HCT116 (cell line): ENCODE measurements at regions not wholly inside any gene's neighbourhood (a gene's known extent, or its start where the extent isn't known, plus 50 kb on each side); places are given as distances from the start of the nearest gene placed in this dataset.

Source experiments
- ATAC-seq: fragments of 200-7000 bp; cut with Tn5 transposase; 2 replicates; pipeline ENCODE4 v1.9.1; 2020; ENCODE audit warnings: mild to moderate bottlenecking, moderate library complexity
- BruUV-seq: library from RNA; stranded (reverse); fragments of 400-500 nt; replicated peaks from 2 replicates; lab custom pipeline; 2021; lab: Mats Ljungman, UMichigan
- CTCF ChIA-PET: fragments of 300-600 bp; sonication (Branson Sonifier 250); formaldehyde crosslinking; loops from one replicate; lab custom pipeline; 2021; ENCODE audit warnings: antibody characterized with exemption; lab: Charles Lee
- POLR2A ChIA-PET: fragments of 300-600, 350-600 bp; sonication (Branson Sonifier 250); formaldehyde crosslinking; loops from one replicate; lab custom pipeline; 2021; ENCODE audit warnings: antibody characterized with exemption; lab: Charles Lee
- RAD21 ChIA-PET, 2 experiments: fragments of 300-600 bp; sonication (Branson Sonifier 250); formaldehyde crosslinking; loops; one replicate each; lab custom pipeline; 2023; ENCODE audit warnings: low total read pairs in 2 of 2; ENCODE audit not compliant: uncharacterized antibody in 2 of 2, unreplicated experiment in 2 of 2, low non-redundant PET in 1 of 2; lab: Charles Lee
- DNase-seq: peaks from one replicate; pipeline ENCODE4 v3.0.0-alpha.2; 2010; ENCODE audit warnings: low read depth, low spot score
- H2AFZ ChIP-seq: fragments of 200-600 bp; shearing (Covaris generic), sonication (generic); 2 replicates; pipeline ENCODE4 v1.6.1; 2017; ENCODE audit warnings: low read depth, mixed run types, mixed read lengths, antibody characterized with exemption, low read length; ENCODE audit not compliant: poor library complexity, severe bottlenecking
- H3K27ac ChIP-seq: 2 replicates; pipeline ENCODE4 v1.5.1; 2012; ENCODE audit warnings: low read depth, low read length
- H3K27me3 ChIP-seq: fragments of 200-600 bp; sonication (generic); 2 replicates; pipeline ENCODE4 v1.6.1; 2016; ENCODE audit warnings: mixed run types, low read length, mixed read lengths; ENCODE audit not compliant: insufficient read depth
- H3K36me3 ChIP-seq, 2 experiments: fragments of 200-500 bp in 1 of 2; fragments of 200-600 bp in 1 of 2; sonication (Bioruptor generic) in 1 of 2; sonication (generic) in 1 of 2; 2 replicates each; pipeline versions ENCODE4 v1.5.1 to v1.6.1; 2014 to 2016; ENCODE audit warnings: low read length in 2 of 2, inconsistent platforms in 1 of 2, mixed read lengths in 1 of 2, mixed run types in 1 of 2; ENCODE audit not compliant: insufficient read depth in 2 of 2, control insufficient read depth in 1 of 2
- H3K4me1 ChIP-seq, 2 experiments: fragments of 200-600 bp in 1 of 2; sonication (generic) in 1 of 2; 2 replicates each; pipeline versions ENCODE4 v1.5.1 to v1.6.1; 2012 to 2017; ENCODE audit warnings: low read length in 2 of 2, inconsistent platforms in 1 of 2, mild to moderate bottlenecking in 1 of 2, mixed read lengths in 1 of 2, mixed run types in 1 of 2, moderate library complexity in 1 of 2; ENCODE audit not compliant: insufficient read depth in 2 of 2, control insufficient read depth in 1 of 2
- H3K4me2 ChIP-seq: fragments of 200-600 bp; sonication (generic); 2 replicates; pipeline ENCODE4 v1.6.1; 2017; ENCODE audit warnings: mixed run types, low read length, mixed read lengths
- H3K4me3 ChIP-seq, 2 experiments: fragments of 200-600 bp in 1 of 2; sonication (generic) in 1 of 2; replicated peaks in 1 of 2; 2 replicates each; pipeline ENCODE4 v1.5.1; 2011 to 2016; ENCODE audit warnings: low read length in 2 of 2, control low read depth in 1 of 2, low read depth in 1 of 2, mild to moderate bottlenecking in 1 of 2, mixed read lengths in 1 of 2, mixed run types in 1 of 2
- H3K79me2 ChIP-seq: fragments of 200-600 bp; sonication (generic); 2 replicates; pipeline ENCODE4 v1.6.1; 2017; ENCODE audit warnings: mild to moderate bottlenecking, mixed run types, low read length, moderate library complexity, mixed read lengths; ENCODE audit not compliant: insufficient read depth
- H3K9ac ChIP-seq: fragments of 200-600 bp; sonication (generic); 2 replicates; pipeline ENCODE4 v1.6.1; 2016; ENCODE audit warnings: low read length, mixed read lengths
- H3K9me2 ChIP-seq: fragments of 200-600 bp; sonication (generic), shearing (Covaris generic); 2 replicates; pipeline ENCODE4 v1.6.1; 2017; ENCODE audit warnings: mixed run types, mild to moderate bottlenecking, moderate library complexity; ENCODE audit not compliant: insufficient read depth
- H3K9me3 ChIP-seq, 2 experiments: fragments of 200-500 bp in 1 of 2; fragments of 200-600 bp in 1 of 2; sonication (Bioruptor generic) in 1 of 2; sonication (generic) in 1 of 2; 2 replicates each; pipeline ENCODE4 v1.6.1; 2014 to 2017; ENCODE audit warnings: low read length in 2 of 2, mixed read lengths in 2 of 2, inconsistent platforms in 1 of 2, low read depth in 1 of 2, mild to moderate bottlenecking in 1 of 2, mixed run types in 1 of 2, moderate library complexity in 1 of 2; ENCODE audit not compliant: control insufficient read depth in 1 of 2, insufficient read depth in 1 of 2
- H4K20me1 ChIP-seq: fragments of 200-600 bp; sonication (generic), shearing (Covaris generic); 2 replicates; pipeline ENCODE4 v1.6.1; 2017; ENCODE audit warnings: mixed run types, mild to moderate bottlenecking, moderate library complexity; ENCODE audit not compliant: insufficient read depth
- CBX3 ChIP-seq: IDR thresholded peaks from 2 replicates; pipeline ENCODE4 v1.6.1; 2012; ENCODE audit warnings: low read depth
- ELF1 ChIP-seq: IDR thresholded peaks from 2 replicates; pipeline ENCODE4 v1.6.1; 2012; ENCODE audit warnings: low read depth, borderline replicate concordance
- EZH2 ChIP-seq: fragments of 200-600 bp; sonication (generic); IDR thresholded peaks from 2 replicates; pipeline ENCODE4 v1.6.1; 2017; ENCODE audit warnings: antibody characterized with exemption, mixed run types
- FOSL1 ChIP-seq: IDR thresholded peaks from 2 replicates; pipeline ENCODE4 v1.6.1; 2012; ENCODE audit warnings: low read depth
- JUND ChIP-seq: IDR thresholded peaks from 2 replicates; pipeline ENCODE4 v1.6.1; 2012
- POLR2A ChIP-seq: IDR thresholded peaks from 2 replicates; pipeline ENCODE4 v1.7.0; 2011; ENCODE audit warnings: borderline replicate concordance; ENCODE audit not compliant: insufficient read depth, insufficient read length; ENCODE audit errors: extremely low read depth
- POLR2AphosphoS5 ChIP-seq: IDR thresholded peaks from 2 replicates; pipeline ENCODE4 v1.6.1; 2011; ENCODE audit warnings: mild to moderate bottlenecking, low read depth, low read length, moderate library complexity
- RAD21 ChIP-seq: IDR thresholded peaks from 2 replicates; pipeline ENCODE4 v1.6.1; 2012; ENCODE audit warnings: low read depth, mild to moderate bottlenecking
- REST ChIP-seq: IDR thresholded peaks from 2 replicates; pipeline ENCODE4 v1.6.1; 2012; ENCODE audit warnings: low read depth
- SIN3A ChIP-seq: IDR thresholded peaks from 2 replicates; pipeline ENCODE4 v1.6.1; 2012; ENCODE audit warnings: low read depth
- SP1 ChIP-seq: IDR thresholded peaks from 2 replicates; pipeline ENCODE4 v1.6.1; 2012; ENCODE audit warnings: low read depth
- SRF ChIP-seq: IDR thresholded peaks from 2 replicates; pipeline ENCODE4 v1.6.1; 2012; ENCODE audit warnings: low read depth
- ZNF274 ChIP-seq: fragments of 200-500 bp; sonication (Bioruptor generic); IDR thresholded peaks from 2 replicates; pipeline ENCODE4 v1.6.1; 2014; ENCODE audit warnings: mild to moderate bottlenecking, low read depth, low read length, inconsistent platforms
- intact Hi-C: fragments of 100-400 bp; cut with micrococcal nuclease; formaldehyde crosslinking; loops from 2 replicates; pipeline ENCODE4 v1.10.0; 2022
- TF ChIP-seq, protein P1 (sequence below): IDR thresholded peaks from 2 replicates; pipeline ENCODE4 v1.6.1; 2012

DNA sequence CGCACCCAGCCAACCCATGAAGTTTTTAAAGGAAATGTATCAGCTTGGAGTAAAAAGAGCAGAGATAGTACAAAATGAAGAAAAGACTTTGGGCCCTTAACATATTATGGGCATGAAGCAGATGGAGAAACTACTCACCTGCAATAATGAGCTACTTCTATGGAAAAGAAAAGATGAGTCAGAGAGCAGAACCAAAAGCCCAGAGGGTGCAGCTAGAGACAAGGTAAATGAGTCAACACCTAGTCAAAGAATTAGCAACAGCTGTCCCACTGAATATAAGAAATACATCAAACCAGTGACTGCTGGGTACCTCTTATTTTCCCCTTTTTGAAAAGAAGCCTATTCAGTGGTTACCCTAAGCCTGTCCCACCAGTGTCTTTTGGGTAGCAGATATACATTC, 61.8 kb downstream of the RPL27A start (continued):
- TF ChIP-seq ZNF274 = no peak
- TF ChIP-seq ELF1 = no peak
- TF ChIP-seq POLR2A = no peak
- TF ChIP-seq FOSL1 = peak; percentile 92
- TF ChIP-seq CBX3 = peak; percentile 77
- TF ChIP-seq JUND = peak; percentile 89
- TF ChIP-seq, protein P1, sequence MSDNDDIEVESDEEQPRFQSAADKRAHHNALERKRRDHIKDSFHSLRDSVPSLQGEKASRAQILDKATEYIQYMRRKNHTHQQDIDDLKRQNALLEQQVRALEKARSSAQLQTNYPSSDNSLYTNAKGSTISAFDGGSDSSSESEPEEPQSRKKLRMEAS = peak; percentile 19; the same call in 1 of the 2 replicates
- TF ChIP-seq REST = no peak
- peak; percentile 72 for TF ChIP-seq SP1
- TF ChIP-seq SIN3A = no peak

DNA sequence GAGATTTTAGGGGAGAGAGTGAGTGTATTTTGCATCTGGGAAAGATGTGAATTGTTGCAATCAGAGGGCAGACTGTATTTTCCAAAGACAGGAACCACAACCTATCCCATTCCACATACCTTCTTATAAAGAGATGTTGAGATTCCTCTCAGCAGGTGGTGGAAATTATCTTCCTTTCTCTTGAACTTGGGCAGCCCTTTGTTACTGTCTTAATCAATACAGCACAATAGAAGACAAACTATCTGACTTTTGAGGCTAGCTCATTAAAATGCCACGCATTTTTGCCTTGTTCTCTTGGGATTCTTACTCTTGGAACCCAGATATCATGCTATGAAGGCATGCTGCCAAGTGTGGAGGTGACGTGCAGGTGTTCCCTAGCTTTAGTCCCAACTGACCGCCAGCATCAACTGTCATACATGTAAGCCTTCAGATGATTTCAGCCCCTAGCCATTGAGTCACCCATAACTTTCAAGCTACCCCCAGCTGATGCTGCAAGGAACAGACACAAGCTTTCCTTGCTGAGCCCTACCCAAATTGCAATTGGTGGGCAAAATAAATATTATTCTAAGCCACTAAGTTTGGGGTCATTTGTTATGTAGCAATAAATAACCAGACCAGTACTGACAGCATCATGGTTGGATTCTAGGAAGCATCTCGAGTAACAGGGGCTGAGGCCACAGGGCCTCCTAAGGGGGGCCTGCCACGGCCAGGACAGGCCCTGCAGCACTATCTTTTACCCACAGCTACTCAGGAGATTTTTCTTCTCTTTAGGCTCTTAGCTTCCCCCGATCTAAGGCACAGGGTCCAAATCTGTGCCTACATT, 63.0 kb downstream of the RPL27A start:
- no peaks in the 10 kb centered on the region for H3K27me3 ChIP-seq
- intact Hi-C loops = no loop called here
- no peak overlapping the region for H3K27ac ChIP-seq
- ChIA-PET RAD21 (no interaction called here), POLR2A (no interaction called here), CTCF (no interaction called here)
- no peak for TF ChIP-seq SRF
- TF ChIP-seq EZH2 = no peak
- no peak for TF ChIP-seq POLR2AphosphoS5
- TF ChIP-seq RAD21 = no peak
- TF ChIP-seq ZNF274 = no peak
- no peaks in the 10 kb centered on the region for H3K9me2 ChIP-seq
- no peak overlapping the region for H3K9ac ChIP-seq
- DNase-seq = no peak
- H2AFZ ChIP-seq = no peak overlapping the region
- no peaks in the 10 kb centered on the region for H3K79me2 ChIP-seq
- ATAC-seq = peak; percentile 58
- no peaks in the 10 kb centered on the region for H3K9me3 ChIP-seq
- BruUV-seq = no TSS peak
- H3K36me3 ChIP-seq = no peaks in the 10 kb centered on the region
- H3K4me1 ChIP-seq = peaks cover 19 to 28% of the 10 kb centered on the region in 2 experiments
- H4K20me1 ChIP-seq = no peaks in the 10 kb centered on the region
- H3K4me2 ChIP-seq = peak overlapping the region; percentile 57
- no peak overlapping the region for H3K4me3 ChIP-seq
